Right atrium auricular region (tissue), 2 donors: ENCODE measurements at regions not wholly inside any gene's neighbourhood (a gene's known extent, or its start where the extent isn't known, plus 50 kb on each side); places are given as distances from the start of the nearest gene placed in this dataset.

Experiments
- DNase-seq: peaks from one replicate; pipeline ENCODE4 v3.0.0-alpha.2; 2019; ENCODE audit warnings: low spot score
- H3K27ac ChIP-seq, 2 donors: fragments of 200-600 bp; sonication (generic); 1 replicate in 1 of 2; 2 replicates in 1 of 2; pipeline ENCODE4 v1.5.1; 2016 to 2019
- H3K27me3 ChIP-seq, 2 donors: fragments of 200-600 bp; sonication (generic); one replicate each; pipeline versions ENCODE4 v1.5.1 to v1.6.0; 2017 to 2019
- H3K36me3 ChIP-seq: fragments of 200-600 bp; sonication (generic); one replicate; pipeline ENCODE4 v1.5.1; 2016
- H3K4me1 ChIP-seq, 2 donors: fragments of 200-600 bp; sonication (generic); one replicate each; pipeline versions ENCODE4 v1.5.1 to v1.6.0; 2017 to 2019
- H3K4me3 ChIP-seq, 2 donors: fragments of 200-600 bp; sonication (generic); 1 replicate in 1 of 2; 2 replicates in 1 of 2; pipeline ENCODE4 v1.5.1; 2017 to 2019; ENCODE audit warnings: mild to moderate bottlenecking in 1 of 2, moderate library complexity in 1 of 2
- H3K9me3 ChIP-seq, 2 donors: fragments of 200-600 bp; sonication (generic); one replicate each; pipeline ENCODE4 v1.5.1; 2019
- TF ChIP-seq, protein P1 (sequence below), 2 donors: fragments of 200-600 bp; sonication (generic); IDR thresholded peaks; one replicate each; pipeline ENCODE4 v1.5.1; 2019; ENCODE audit warnings: antibody characterized with exemption in 2 of 2

DNA sequence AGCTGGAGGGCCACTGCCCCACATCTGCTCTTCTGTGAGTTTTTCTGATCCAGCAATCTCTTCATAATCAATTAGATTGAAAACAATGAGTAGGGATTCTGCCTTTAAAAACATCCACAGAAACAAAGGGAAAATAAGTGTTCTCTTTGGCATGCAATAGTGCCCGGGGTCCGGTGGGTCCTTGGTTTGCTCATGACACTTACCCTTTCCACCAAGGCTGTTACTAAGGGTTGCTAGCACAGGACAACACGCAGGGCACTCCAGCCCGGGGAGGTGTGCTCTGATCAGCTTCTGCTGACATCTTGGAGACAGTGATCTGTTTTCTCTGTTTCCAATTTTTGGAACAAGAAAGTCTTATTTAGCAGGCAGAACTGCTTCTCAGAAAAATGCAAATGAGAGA is 146.7 kb downstream of the TEX36 start:
- no peak overlapping the region for H3K27ac ChIP-seq
- no peaks in the 10 kb centered on the region for H3K36me3 ChIP-seq
- H3K9me3 ChIP-seq = no peaks in the 10 kb centered on the region
- DNase-seq = no peak
- no peaks in the 10 kb centered on the region for H3K27me3 ChIP-seq
- H3K4me1 ChIP-seq = no peaks in the 10 kb centered on the region
- no peak overlapping the region for H3K4me3 ChIP-seq
- TF ChIP-seq, protein P1, sequence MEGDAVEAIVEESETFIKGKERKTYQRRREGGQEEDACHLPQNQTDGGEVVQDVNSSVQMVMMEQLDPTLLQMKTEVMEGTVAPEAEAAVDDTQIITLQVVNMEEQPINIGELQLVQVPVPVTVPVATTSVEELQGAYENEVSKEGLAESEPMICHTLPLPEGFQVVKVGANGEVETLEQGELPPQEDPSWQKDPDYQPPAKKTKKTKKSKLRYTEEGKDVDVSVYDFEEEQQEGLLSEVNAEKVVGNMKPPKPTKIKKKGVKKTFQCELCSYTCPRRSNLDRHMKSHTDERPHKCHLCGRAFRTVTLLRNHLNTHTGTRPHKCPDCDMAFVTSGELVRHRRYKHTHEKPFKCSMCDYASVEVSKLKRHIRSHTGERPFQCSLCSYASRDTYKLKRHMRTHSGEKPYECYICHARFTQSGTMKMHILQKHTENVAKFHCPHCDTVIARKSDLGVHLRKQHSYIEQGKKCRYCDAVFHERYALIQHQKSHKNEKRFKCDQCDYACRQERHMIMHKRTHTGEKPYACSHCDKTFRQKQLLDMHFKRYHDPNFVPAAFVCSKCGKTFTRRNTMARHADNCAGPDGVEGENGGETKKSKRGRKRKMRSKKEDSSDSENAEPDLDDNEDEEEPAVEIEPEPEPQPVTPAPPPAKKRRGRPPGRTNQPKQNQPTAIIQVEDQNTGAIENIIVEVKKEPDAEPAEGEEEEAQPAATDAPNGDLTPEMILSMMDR (IDR thresholded peaks at IDR 0.05) = no peak

DNA sequence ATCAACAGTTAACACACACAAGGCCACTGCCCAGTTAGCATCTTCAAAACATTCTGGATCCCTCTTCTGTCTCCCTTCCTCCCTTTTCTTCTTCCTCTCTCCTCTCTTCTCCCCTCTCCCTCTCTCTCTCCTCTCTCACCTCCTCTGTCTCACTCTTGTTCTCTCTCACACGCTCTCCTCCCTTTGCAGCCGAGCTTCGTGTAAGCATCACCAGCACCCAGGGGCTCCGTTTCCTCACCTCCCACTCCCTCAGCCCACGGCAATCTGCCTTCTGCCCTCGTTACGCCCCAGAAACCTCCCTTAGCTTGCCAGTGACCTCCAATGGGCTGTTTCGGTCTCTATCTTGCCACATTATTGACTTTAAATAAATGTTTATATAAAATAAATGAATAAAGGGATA is 147.4 kb downstream of the TEX36 start:
- H3K4me3 ChIP-seq = no peak overlapping the region
- no peak for DNase-seq
- no peaks in the 10 kb centered on the region for H3K4me1 ChIP-seq
- no peaks in the 10 kb centered on the region for H3K9me3 ChIP-seq
- TF ChIP-seq, protein P1 (IDR thresholded peaks at IDR 0.05) = no peak
- no peaks in the 10 kb centered on the region for H3K27me3 ChIP-seq
- H3K36me3 ChIP-seq = no peaks in the 10 kb centered on the region
- H3K27ac ChIP-seq = no peak overlapping the region

DNA sequence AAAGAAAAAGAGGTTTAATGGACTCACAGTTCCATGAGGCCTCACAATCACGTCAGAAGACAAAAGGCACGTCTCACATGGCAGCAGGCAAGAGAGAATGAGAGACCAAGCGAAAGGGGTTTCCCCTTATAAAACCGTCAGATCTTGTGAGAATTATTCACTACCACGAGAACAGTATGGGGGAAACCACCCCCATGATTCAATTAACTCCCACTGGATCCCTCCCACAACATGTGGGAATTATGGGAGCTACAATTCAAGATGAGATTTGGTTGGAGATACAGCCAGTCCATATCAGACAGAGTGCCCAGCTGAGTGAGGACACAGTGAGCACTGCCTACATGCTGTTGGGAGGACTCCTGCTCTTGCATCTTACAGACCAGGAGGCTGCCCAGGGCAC is 148.4 kb downstream of the TEX36 start:
- no peak for DNase-seq
- TF ChIP-seq, protein P1 (IDR thresholded peaks at IDR 0.05) = no peak
- no peaks in the 10 kb centered on the region for H3K27me3 ChIP-seq

DNA sequence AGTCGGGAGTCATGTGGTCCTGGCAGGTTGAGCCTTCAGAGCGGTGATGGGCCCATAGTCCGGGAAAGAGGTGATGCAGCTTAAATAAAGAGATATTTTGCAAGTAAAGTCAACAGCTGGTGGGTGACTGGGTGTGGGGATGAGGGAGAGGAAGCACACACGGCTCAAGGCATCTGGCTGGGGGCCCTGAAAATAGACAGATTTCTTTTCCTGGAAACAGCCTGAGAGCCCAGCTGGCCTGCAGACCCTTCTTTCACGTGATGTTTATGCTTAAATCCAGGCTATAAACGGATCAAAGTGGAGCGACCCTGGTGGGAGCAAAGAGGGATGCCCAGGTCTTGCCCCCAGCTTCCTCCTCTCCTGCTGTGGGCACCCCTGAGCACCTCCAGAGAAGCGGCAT is 149.1 kb downstream of the TEX36 start:
- H3K36me3 ChIP-seq = no peaks in the 10 kb centered on the region
- no peak overlapping the region for H3K4me3 ChIP-seq
- TF ChIP-seq, protein P1 (IDR thresholded peaks at IDR 0.05) = no peak
- H3K9me3 ChIP-seq = no peaks in the 10 kb centered on the region
- DNase-seq = no peak
- H3K27ac ChIP-seq = no peak overlapping the region
- H3K4me1 ChIP-seq = no peaks in the 10 kb centered on the region
- no peaks in the 10 kb centered on the region for H3K27me3 ChIP-seq

More for the DNA sequence above, 148.4 kb downstream of the TEX36 start:
- Histone ChIP-seq H3K4me3 (no peak overlapping the region), H3K36me3 (no peaks in the 10 kb centered on the region), H3K9me3 (no peaks in the 10 kb centered on the region), H3K27ac (no peak overlapping the region), H3K4me1 (no peaks in the 10 kb centered on the region)

DNA sequence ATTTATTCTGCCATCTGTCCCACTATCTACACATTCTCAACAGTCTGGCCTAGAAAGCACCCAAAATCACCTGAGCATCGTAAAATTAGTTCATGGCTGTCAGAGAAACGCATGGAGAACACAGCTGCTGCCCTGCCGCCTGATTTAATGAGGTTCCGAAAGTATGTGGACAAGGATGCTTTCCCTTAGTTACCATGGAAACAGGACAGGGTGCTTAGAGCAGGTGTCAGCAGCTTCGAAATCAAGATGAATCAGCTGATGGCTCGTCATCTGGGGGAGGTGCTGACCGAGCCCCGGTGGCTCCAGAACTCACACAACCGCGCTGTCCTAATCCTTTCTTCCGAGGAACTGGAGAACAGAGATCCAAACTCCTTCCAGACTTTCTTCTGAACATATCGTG is 151.5 kb downstream of the TEX36 start:
- no peak overlapping the region for H3K4me3 ChIP-seq
- H3K27ac ChIP-seq = no peak overlapping the region
- TF ChIP-seq, protein P1 (IDR thresholded peaks at IDR 0.05) = no peak
- H3K27me3 ChIP-seq = no peaks in the 10 kb centered on the region
- H3K36me3 ChIP-seq = no peaks in the 10 kb centered on the region
- no peaks in the 10 kb centered on the region for H3K4me1 ChIP-seq
- DNase-seq = no peak
- no peaks in the 10 kb centered on the region for H3K9me3 ChIP-seq

DNA sequence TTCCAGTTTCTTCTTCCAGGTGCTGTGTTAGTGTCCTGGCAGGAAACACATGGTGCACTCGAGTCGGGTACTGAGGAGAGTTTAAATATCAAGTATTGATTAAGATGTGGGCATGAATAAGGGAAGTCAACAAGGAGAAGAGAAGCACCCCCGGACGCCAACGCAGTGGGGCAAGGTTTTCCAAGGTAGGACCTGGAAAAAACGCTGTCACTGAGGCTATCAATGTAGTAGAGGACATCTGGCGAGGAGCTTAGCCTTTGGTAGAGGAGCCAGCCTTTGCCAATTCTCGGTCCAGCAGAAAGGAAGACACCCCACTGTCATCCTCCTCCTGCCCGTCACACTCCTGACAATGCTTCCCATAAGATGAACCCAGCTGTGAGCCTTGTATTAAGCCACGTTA is 159.6 kb downstream of the TEX36 start:
- no peaks in the 10 kb centered on the region for H3K36me3 ChIP-seq
- H3K4me1 ChIP-seq = no peaks in the 10 kb centered on the region
- no peak for DNase-seq
- TF ChIP-seq, protein P1 (IDR thresholded peaks at IDR 0.05) = no peak
- H3K27ac ChIP-seq = no peak overlapping the region
- peaks cover 0 to 6% of the 10 kb centered on the region in 2 donors for H3K9me3 ChIP-seq
- H3K27me3 ChIP-seq = no peaks in the 10 kb centered on the region
- H3K4me3 ChIP-seq = no peak overlapping the region
